HepG2 (cell line): ENCODE measurements at regions not wholly inside any gene's neighbourhood (a gene's known extent, or its start where the extent isn't known, plus 50 kb on each side); places are given as distances from the start of the nearest gene placed in this dataset.

Experiments
- ATAC-seq: fragments of 200-7000 bp; cut with Tn5 transposase; 3 replicates; pipeline ENCODE4 v1.9.1; 2020; ENCODE audit warnings: mild to moderate bottlenecking, moderate library complexity
- BruUV-seq: library from RNA; stranded (reverse); fragments of 400-500 nt; replicated peaks from 2 replicates; lab custom pipeline; 2021; lab: Mats Ljungman, UMichigan
- CTCF ChIA-PET: fragments of 300-600 bp; formaldehyde crosslinking; extraction: SDS; loops from one replicate; lab custom pipeline; 2021; ENCODE audit warnings: low total read pairs, inconsistent platforms, low intra/inter-chr PET ratio; lab: Yijun Ruan, JAX
- POLR2A ChIA-PET: fragments of 350-600 bp; sonication (Branson Sonifier 250); formaldehyde crosslinking; loops from one replicate; lab custom pipeline; 2020; ENCODE audit warnings: antibody characterized with exemption, inconsistent platforms; lab: Yijun Ruan, JAX
- DNase-seq: peaks from one replicate; pipeline ENCODE4 v3.0.0-alpha.2; 2015; ENCODE audit warnings: low spot score
- FAIRE-seq: peaks from 3 replicates; lab custom pipeline; 2011; peaks lifted over from hg19 to GRCh38; lab: Jason Lieb, UNC
- H2AFZ ChIP-seq: one replicate; pipeline ENCODE4 v1.6.1; 2011; ENCODE audit warnings: low read length, inconsistent platforms
- H3K27ac ChIP-seq: fragments of 300-600 bp; 3 replicates; pipeline ENCODE4 v1.8.0; 2011; ENCODE audit warnings: mixed run types, mild to moderate bottlenecking, mixed read lengths, low read length, inconsistent platforms; ENCODE audit not compliant: insufficient read depth; ENCODE audit errors: extremely low read length
- H3K27me3 ChIP-seq, 2 experiments: fragments of 200-600 bp in 1 of 2; 2 replicates in 1 of 2; 3 replicates in 1 of 2; pipeline versions ENCODE4 v1.6.0 to v1.8.0; 2011; ENCODE audit warnings: low read length in 2 of 2, mild to moderate bottlenecking in 2 of 2, moderate library complexity in 2 of 2, inconsistent platforms in 1 of 2; ENCODE audit not compliant: insufficient read depth in 2 of 2, control insufficient read depth in 1 of 2
- H3K36me3 ChIP-seq, 2 experiments: fragments of 200-600 bp in 1 of 2; replicated peaks in 1 of 2; 2 replicates in 1 of 2; 3 replicates in 1 of 2; pipeline versions ENCODE4 v1.5.1 to v1.8.0; 2011; ENCODE audit warnings: low read length in 2 of 2, inconsistent platforms in 1 of 2; ENCODE audit not compliant: insufficient read depth in 2 of 2, control insufficient read depth in 1 of 2
- H3K4me1 ChIP-seq: 2 replicates; pipeline ENCODE4 v1.5.1; 2012; ENCODE audit warnings: low read length, inconsistent platforms; ENCODE audit not compliant: insufficient read depth
- H3K4me2 ChIP-seq: 2 replicates; pipeline ENCODE4 v1.6.0; 2011; ENCODE audit warnings: low read depth, low read length, inconsistent platforms
- H3K4me3 ChIP-seq, 3 experiments: fragments of 200-600 bp in 1 of 3; sonication (generic), shearing (Covaris generic) in 1 of 3; replicated peaks in 1 of 3; 2 replicates each; pipeline ENCODE4 v1.5.1; 2011 to 2016; ENCODE audit warnings: low read length in 3 of 3, inconsistent platforms in 2 of 3, low read depth in 2 of 3, mild to moderate bottlenecking in 2 of 3, control low read depth in 1 of 3, mixed read lengths in 1 of 3; ENCODE audit not compliant: insufficient read depth in 1 of 3
- H3K79me2 ChIP-seq: one replicate; pipeline ENCODE4 v1.6.1; 2011; ENCODE audit warnings: low read length, inconsistent platforms; ENCODE audit not compliant: insufficient read depth
- H3K9ac ChIP-seq: 2 replicates; pipeline ENCODE4 v1.6.0; 2011; ENCODE audit warnings: mild to moderate bottlenecking, low read depth, low read length, inconsistent platforms; ENCODE audit not compliant: insufficient read depth
- H3K9me3 ChIP-seq: 2 replicates; pipeline ENCODE4 v1.5.1; 2012; ENCODE audit warnings: mild to moderate bottlenecking, low read length
- H4K20me1 ChIP-seq: 2 replicates; pipeline ENCODE4 v1.6.0; 2011; ENCODE audit warnings: inconsistent platforms, mild to moderate bottlenecking, low read length, moderate library complexity; ENCODE audit not compliant: insufficient read depth
- MNT ChIP-seq: fragments of 450-650 bp; IDR thresholded peaks from 2 replicates; pipeline ENCODE4 v1.6.1; 2016
- RAD51 ChIP-seq: fragments of 450-650 bp; IDR thresholded peaks from 2 replicates; pipeline ENCODE4 v1.6.1; 2016; ENCODE audit warnings: borderline replicate concordance
- SKI ChIP-seq: fragments of 450-650 bp; IDR thresholded peaks from one replicate; pipeline ENCODE4 v1.6.1; 2018; ENCODE audit warnings: mild to moderate bottlenecking; ENCODE audit not compliant: partially characterized antibody
- ZNF12 ChIP-seq: sonication (generic); formaldehyde crosslinking; IDR thresholded peaks from 2 replicates; pipeline ENCODE4 v1.5.0; 2020; ENCODE audit warnings: missing genetic modification reagents
- WGBS: methylation state at CpG from one replicate; pipeline ENCODE4 v1.1.6; 2017; ENCODE audit warnings: low lambda C conversion rate; 5-methylcytosine and 5-hydroxymethylcytosine counted together
- in situ Hi-C: cut with HindIII; loops from 2 replicates; pipeline ENCODE4 v1.10.0; 2017; ENCODE audit warnings: low pct_unique_long_range_greater_than_20kb; ENCODE audit not compliant: extremely low pct_ligation_motif_present
- intact Hi-C: fragments of 100-400 bp; cut with micrococcal nuclease; formaldehyde crosslinking; loops from one replicate; pipeline ENCODE4 v1.10.0; 2022; ENCODE audit not compliant: unreplicated experiment
- TF ChIP-seq, protein P1 (sequence below), 2 experiments: sonication (generic) in 1 of 2; formaldehyde crosslinking in 1 of 2; IDR thresholded peaks; 2 replicates each; pipeline versions ENCODE4 v1.5.1 to v1.6.1; 2011 to 2020; ENCODE audit warnings: borderline replicate concordance in 1 of 2, low read depth in 1 of 2, low read length in 1 of 2, mild to moderate bottlenecking in 1 of 2, missing genetic modification reagents in 1 of 2, moderate library complexity in 1 of 2

- intact Hi-C loops (no loop called here), in situ Hi-C loops (no loop called here)
- ATAC-seq (no peak), FAIRE-seq (no peak), DNase-seq (no peak)
- no TSS peak for BruUV-seq
- H4K20me1 ChIP-seq, result no peaks in the 10 kb centered on the region
- TF ChIP-seq, protein P1, sequence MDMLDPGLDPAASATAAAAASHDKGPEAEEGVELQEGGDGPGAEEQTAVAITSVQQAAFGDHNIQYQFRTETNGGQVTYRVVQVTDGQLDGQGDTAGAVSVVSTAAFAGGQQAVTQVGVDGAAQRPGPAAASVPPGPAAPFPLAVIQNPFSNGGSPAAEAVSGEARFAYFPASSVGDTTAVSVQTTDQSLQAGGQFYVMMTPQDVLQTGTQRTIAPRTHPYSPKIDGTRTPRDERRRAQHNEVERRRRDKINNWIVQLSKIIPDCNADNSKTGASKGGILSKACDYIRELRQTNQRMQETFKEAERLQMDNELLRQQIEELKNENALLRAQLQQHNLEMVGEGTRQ (IDR thresholded peaks at IDR 0.05; ENCODE audit: low read depth, low read length), result peak; percentile 73
- TF ChIP-seq, protein P1 (CRISPR knock-in tag; IDR thresholded peaks at IDR 0.05; ENCODE audit: borderline replicate concordance), result no peak
- peak; percentile 65 for TF ChIP-seq MNT
- peak; percentile 90 for TF ChIP-seq RAD51
- TF ChIP-seq ZNF12 (CRISPR knock-in tag), result peak; percentile 76
- no peak for TF ChIP-seq SKI
- H3K27me3 ChIP-seq, result peaks cover 2 to 64% of the 10 kb centered on the region in 2 experiments
- no peaks in the 10 kb centered on the region for H3K36me3 ChIP-seq
- H3K9me3 ChIP-seq, result no peaks in the 10 kb centered on the region
- H3K27ac ChIP-seq, result no peak overlapping the region
- CTCF ChIA-PET, result no interaction called here
- H3K4me3 ChIP-seq, result no peak overlapping the region
- POLR2A ChIA-PET, result no interaction called here
- H3K79me2 ChIP-seq, result no peaks in the 10 kb centered on the region
- H3K4me1 ChIP-seq, result peaks cover 2% of the 10 kb centered on the region; the same call in 1 of the 2 replicates
- no peak overlapping the region for H3K9ac ChIP-seq
- no peak overlapping the region for H3K4me2 ChIP-seq
- 2% methylated on average over 3 of the region's 3 CpGs for WGBS
- no peak overlapping the region for H2AFZ ChIP-seq
These were observed 51.1 kb upstream of the VRK1 start for GRCh38 chr14:96746101-96746500.
